HG03354 (cell line): ENCODE measurements at regions not wholly inside any gene's neighbourhood (a gene's known extent, or its start where the extent isn't known, plus 50 kb on each side); places are given as distances from the start of the nearest gene placed in this dataset.

Source experiments
- ATAC-seq: cut with Tn5 transposase; IDR thresholded peaks from one replicate; pipeline ENCODE4 v1.9.1; 2021; ENCODE audit warnings: mild to moderate bottlenecking; ENCODE audit not compliant: unreplicated experiment, poor library complexity, severe bottlenecking

- no peak for ATAC-seq
Measured at GRCh38 chr6:133629970-133630369, 258.9 kb upstream of the TCF21 start.

GRCh38 chr6:133630651-133631050 lies 258.3 kb upstream of the TCF21 start:
- ATAC-seq: no peak

GRCh38 chr6:133631421-133631820 lies 257.5 kb upstream of the TCF21 start:
- ATAC-seq: no peak

- ATAC-seq: no peak
Measured at GRCh38 chr6:133632206-133632605, 256.7 kb upstream of the TCF21 start.

- ATAC-seq: no peak
Measured at GRCh38 chr6:133632906-133633305, 256.0 kb upstream of the TCF21 start.

- ATAC-seq: no peak
Measured at GRCh38 chr6:133634474-133634873, 254.4 kb upstream of the TCF21 start.

- no peak for ATAC-seq
Measured at GRCh38 chr6:133635447-133635846, 253.5 kb upstream of the TCF21 start.

GRCh38 chr6:133637436-133637835 lies 251.5 kb upstream of the TCF21 start:
- no peak for ATAC-seq

- ATAC-seq: no peak
Measured at GRCh38 chr6:133637874-133638273, 251.0 kb upstream of the TCF21 start.

- ATAC-seq: no peak
Measured at GRCh38 chr6:133641104-133641503, 247.8 kb upstream of the TCF21 start.

- no peak for ATAC-seq
Measured at GRCh38 chr6:133644548-133644891, 244.4 kb upstream of the TCF21 start.

GRCh38 chr6:133644892-133645619 lies 243.9 kb upstream of the TCF21 start:
- ATAC-seq: no peak

GRCh38 chr6:133645966-133646740 lies 242.8 kb upstream of the TCF21 start:
- no peak for ATAC-seq

- no peak for ATAC-seq
Measured at GRCh38 chr6:133648581-133648980, 240.3 kb upstream of the TCF21 start.

GRCh38 chr6:133671376-133671775 lies 217.5 kb upstream of the TCF21 start:
- no peak for ATAC-seq

GRCh38 chr6:133673056-133673455 lies 215.9 kb upstream of the TCF21 start:
- ATAC-seq: no peak

- ATAC-seq: no peak
Measured at GRCh38 chr6:133674661-133675060, 214.3 kb upstream of the TCF21 start.

- ATAC-seq: no peak
Measured at GRCh38 chr6:133680994-133681393, 207.9 kb upstream of the TCF21 start.

- no peak for ATAC-seq
Measured at GRCh38 chr6:133681891-133682290, 207.0 kb upstream of the TCF21 start.

- no peak for ATAC-seq
Measured at GRCh38 chr6:133682506-133683307, 206.2 kb upstream of the TCF21 start.

- no peak for ATAC-seq
Measured at GRCh38 chr6:133683308-133683580, 205.7 kb upstream of the TCF21 start.
